RWPE1 (cell line): ENCODE measurements at regions not wholly inside any gene's neighbourhood (a gene's known extent, or its start where the extent isn't known, plus 50 kb on each side); places are given as distances from the start of the nearest gene placed in this dataset.
"Not testable (repeated sequence)": the region's sequence is repeated elsewhere in the genome, so short reads cannot be mapped to it uniquely, and the experiment has no call there.

Experiments
- CTCF ChIA-PET: fragments of 350-600 bp; sonication (Branson Sonifier 250); formaldehyde crosslinking; extraction: SDS; loops from one replicate; lab custom pipeline; 2021; lab: Yijun Ruan, JAX
- POLR2A ChIA-PET: fragments of 400-600 bp; formaldehyde crosslinking; extraction: SDS; loops from one replicate; lab custom pipeline; 2020; ENCODE audit warnings: antibody characterized with exemption; ENCODE audit not compliant: low non-redundant PET; lab: Yijun Ruan, JAX
- DNase-seq: peaks from one replicate; pipeline ENCODE4 v3.0.0; 2012; ENCODE audit warnings: low spot score
- H3K27ac ChIP-seq: fragments of 450-650 bp; 2 replicates; pipeline ENCODE4 v1.5.1; 2017
- CTCF ChIP-seq: fragments of 450-650 bp; conservative IDR thresholded peaks from 2 replicates; pipeline ENCODE4 v1.5.1; 2017; ENCODE audit warnings: low read depth, mild to moderate bottlenecking

DNA sequence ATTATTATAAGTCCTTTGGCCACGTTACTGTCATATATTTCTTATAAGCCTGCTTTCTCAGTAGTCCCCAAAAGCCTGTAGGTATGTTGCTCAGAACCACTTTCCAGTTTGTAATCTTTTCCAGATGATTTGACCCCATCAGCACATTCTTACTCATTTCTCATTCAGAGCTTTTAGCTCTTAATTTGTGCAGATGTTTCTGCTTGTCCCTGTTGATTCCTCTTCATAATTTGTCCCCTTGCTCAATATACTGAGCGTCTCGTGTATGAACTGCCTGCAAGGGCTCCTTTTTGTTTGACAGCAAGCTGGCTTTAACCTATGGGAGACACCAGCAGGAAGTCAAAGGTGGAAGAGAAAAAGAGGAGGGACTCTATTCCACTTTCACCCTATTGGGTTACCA is 733.8 kb upstream of the GJE1 start:
- no peak for DNase-seq
- no peak for TF ChIP-seq CTCF
- ChIA-PET CTCF (interaction anchor here (0.6 to 1.0 kb wide), 2 partner anchors 53 to 411 kb away, joined by 3 to 5 read pairs; no protein-coding TSS in a partner anchor), POLR2A (no interaction called here)
- no peak overlapping the region for H3K27ac ChIP-seq

- DNase-seq = no peak
- POLR2A ChIA-PET = no interaction called here
- TF ChIP-seq CTCF = no peak
- CTCF ChIA-PET = no interaction called here
- no peak overlapping the region for H3K27ac ChIP-seq
Observed at GRCh38 chr6:141395443-141396008, 737.2 kb upstream of the GJE1 start.

DNA sequence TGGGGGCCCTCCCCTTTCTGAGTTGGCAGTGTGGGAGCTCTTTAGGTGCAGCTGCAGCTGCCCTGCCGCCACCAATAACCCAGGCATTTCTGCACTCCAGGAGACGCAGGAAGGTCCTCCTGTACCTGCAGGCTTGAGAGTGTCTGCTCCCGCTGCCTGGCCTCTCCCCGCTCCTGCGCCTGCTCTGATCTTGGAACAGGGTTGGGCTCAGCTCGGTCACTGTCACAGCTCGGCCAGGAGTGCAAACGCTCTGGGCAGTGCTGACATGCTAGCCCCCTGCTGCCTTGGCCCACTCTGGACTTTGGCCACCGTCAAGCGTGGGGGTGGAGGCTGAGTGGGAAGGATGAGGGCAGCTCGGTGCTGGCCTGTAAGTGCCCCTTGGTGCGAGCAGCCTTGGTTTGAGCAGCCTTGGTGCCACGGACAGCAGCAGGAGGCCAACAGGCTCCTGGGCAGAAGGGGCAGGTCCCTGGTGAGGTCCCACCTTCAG is 738.1 kb upstream of the GJE1 start:
- POLR2A ChIA-PET = no interaction called here
- no peak for TF ChIP-seq CTCF
- no peak overlapping the region for H3K27ac ChIP-seq
- DNase-seq = no peak
- CTCF ChIA-PET = no interaction called here

DNA sequence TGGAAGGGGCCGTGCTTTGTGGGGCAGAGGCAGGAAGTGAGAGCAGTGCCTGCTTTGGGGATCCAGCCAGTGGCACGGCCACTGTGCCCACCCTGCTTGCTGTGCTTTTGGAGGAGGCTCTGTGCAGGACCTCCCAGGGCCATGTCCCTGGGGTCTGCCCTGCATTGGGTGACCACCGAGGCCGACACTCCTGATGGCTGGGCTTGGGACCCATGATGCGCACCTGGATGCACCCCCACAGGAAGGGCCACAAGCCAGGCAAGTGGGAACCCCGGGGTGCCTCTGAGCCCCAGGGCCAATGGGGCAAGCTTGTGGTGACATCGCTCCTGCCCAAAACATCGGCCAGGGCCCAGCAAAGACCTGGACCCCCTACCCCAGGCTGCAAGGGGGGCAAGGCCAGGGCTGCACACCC is 738.6 kb upstream of the GJE1 start:
- ChIA-PET POLR2A (no interaction called here), CTCF (interaction anchor here (0.6 kb wide), 1 partner anchor 886 kb away, joined by 4 read pairs; no protein-coding TSS in a partner anchor)
- H3K27ac ChIP-seq = no peak overlapping the region
- no peak for TF ChIP-seq CTCF
- DNase-seq = no peak

DNA sequence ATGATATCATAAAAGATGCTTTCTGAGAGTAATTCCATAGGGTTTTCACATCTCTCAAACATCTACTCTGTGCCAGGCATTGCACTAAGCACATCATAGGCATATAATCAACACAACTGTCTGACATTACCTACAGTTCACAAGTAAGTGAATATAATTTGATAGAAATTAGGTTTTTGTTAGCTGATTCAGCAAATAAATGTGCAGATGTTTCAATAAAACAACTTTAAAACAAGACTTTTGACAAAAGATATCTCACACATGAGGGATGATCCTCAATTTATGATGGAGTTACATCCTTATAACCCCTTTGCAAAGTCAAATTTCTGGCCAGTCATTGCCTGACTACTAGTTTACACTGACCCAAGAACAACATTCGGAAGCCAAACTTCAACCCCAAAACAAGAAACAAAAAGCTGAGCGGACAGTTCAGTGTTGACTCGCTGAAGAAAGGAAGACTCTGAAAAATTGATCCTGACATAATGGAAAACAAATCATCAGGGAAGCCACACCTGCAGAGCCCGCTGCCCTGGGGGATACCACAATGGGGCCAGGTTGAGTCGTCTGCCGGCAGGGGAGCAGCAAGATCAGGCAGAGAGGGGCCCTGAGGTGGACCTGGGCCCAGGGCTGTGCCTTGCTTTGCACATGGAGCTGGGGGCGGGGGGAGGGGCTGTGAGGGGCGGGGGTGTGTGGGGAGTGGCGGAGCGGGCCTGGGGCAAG is 739.2 kb upstream of the GJE1 start:
- DNase-seq = no peak
- TF ChIP-seq CTCF = no peak
- ChIA-PET CTCF (interaction anchor here (0.6 kb wide), 1 partner anchor 887 kb away, joined by 4 read pairs; no protein-coding TSS in a partner anchor), POLR2A (no interaction called here)
- H3K27ac ChIP-seq = no peak overlapping the region

- H3K27ac ChIP-seq, CTCF ChIA-PET, DNase-seq, POLR2A ChIA-PET: not testable (repeated sequence)
Observed at GRCh38 chr6:141391135-141391534, 741.6 kb upstream of the GJE1 start.

DNA sequence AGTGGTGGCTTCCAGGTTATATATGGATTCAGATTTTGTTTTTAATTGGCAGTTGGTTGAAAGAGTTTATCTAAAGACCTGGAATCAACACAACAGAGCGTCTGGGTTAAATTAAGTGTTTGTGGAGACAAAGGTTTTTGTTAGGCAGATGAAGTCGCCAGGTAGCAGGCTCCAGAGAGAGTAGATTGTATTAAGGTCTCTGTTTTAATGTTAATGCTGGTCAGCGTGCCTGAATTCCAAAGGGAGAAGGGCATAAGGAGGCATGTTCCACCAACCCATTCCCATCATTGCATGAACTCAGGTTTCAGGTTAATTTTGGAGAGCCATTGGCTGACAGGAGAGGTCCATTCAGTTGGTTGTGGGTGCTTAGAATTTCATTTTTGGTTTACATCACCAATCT is 744.1 kb upstream of the GJE1 start:
- no peak overlapping the region for H3K27ac ChIP-seq
- no peak for DNase-seq

More for the DNA sequence above, 744.1 kb upstream of the GJE1 start:
- TF ChIP-seq CTCF = no peak
- POLR2A ChIA-PET = no interaction called here
- CTCF ChIA-PET = no interaction called here
